ENCODE measurements at regions not wholly inside any gene's neighbourhood (a gene's known extent, or its start where the extent isn't known, plus 50 kb on each side); places are given as distances from the start of the nearest gene placed in this dataset.

GRCh38 chr16:17984810-17985209 is 351.7 kb downstream of the NPIPA8 start (continued):
- TF ChIP-seq AFF4 (CRISPR knock-in tag; IDR thresholded peaks at IDR 0.05; ENCODE audit: borderline replicate concordance) (no peak), TCF7 (CRISPR knock-in tag; IDR thresholded peaks at IDR 0.05; ENCODE audit: low read depth) (no peak)

GRCh38 chr16:17983847-17984639 is 352.5 kb downstream of the NPIPA8 start:
- no peak for DNase-seq (ENCODE audit: low spot score)
- H3K36me3 Mint-ChIP-seq, result peaks cover 6% of the 10 kb centered on the region
- H3K27me3 Mint-ChIP-seq (ENCODE audit: low read depth), result no peaks in the 10 kb centered on the region
- POLR2A ChIA-PET, result no interaction called here
- peaks cover 12% of the 10 kb centered on the region for H3K9me3 Mint-ChIP-seq
- no peak for ATAC-seq
- peaks cover 10% of the 10 kb centered on the region for H3K4me1 Mint-ChIP-seq
- no peak overlapping the region for H3K27ac Mint-ChIP-seq
- CTCF ChIA-PET, result no interaction called here
- no peak overlapping the region for H3K4me3 Mint-ChIP-seq
- TF ChIP-seq USF2 (CRISPR knock-in tag; IDR thresholded peaks at IDR 0.05) (no peak), GABPB1 (CRISPR knock-in tag; IDR thresholded peaks at IDR 0.05) (no peak), FOXJ3 (CRISPR knock-in tag; IDR thresholded peaks at IDR 0.05; ENCODE audit: borderline replicate concordance) (no peak), IRF2 (CRISPR knock-in tag; IDR thresholded peaks at IDR 0.05; ENCODE audit: borderline replicate concordance, low read depth) (no peak), TEAD4 (CRISPR knock-in tag; IDR thresholded peaks at IDR 0.05) (no peak), CBFB (CRISPR knock-in tag; IDR thresholded peaks at IDR 0.05; ENCODE audit: low read depth) (no peak), E2F5 (CRISPR knock-in tag; IDR thresholded peaks at IDR 0.05) (no peak), ZNF396 (CRISPR knock-in tag; IDR thresholded peaks at IDR 0.05; ENCODE audit: borderline replicate concordance) (no peak), TEAD1 (CRISPR knock-in tag; IDR thresholded peaks at IDR 0.05) (no peak), ZNF671 (CRISPR knock-in tag; IDR thresholded peaks at IDR 0.05) (no peak), FOXP1 (CRISPR knock-in tag; IDR thresholded peaks at IDR 0.05; ENCODE audit: borderline replicate concordance) (no peak), KAT7 (CRISPR knock-in tag; IDR thresholded peaks at IDR 0.05; ENCODE audit: borderline replicate concordance) (no peak), MAX (CRISPR knock-in tag; IDR thresholded peaks at IDR 0.05) (no peak), ZSCAN18 (CRISPR knock-in tag; IDR thresholded peaks at IDR 0.05) (no peak), SMAD4 (CRISPR knock-in tag; IDR thresholded peaks at IDR 0.05) (no peak), AFF4 (CRISPR knock-in tag; IDR thresholded peaks at IDR 0.05; ENCODE audit: borderline replicate concordance) (no peak), ZNF317 (CRISPR knock-in tag; IDR thresholded peaks at IDR 0.05; ENCODE audit: borderline replicate concordance, low read depth) (no peak), EMX1 (CRISPR knock-in tag; IDR thresholded peaks at IDR 0.05) (no peak), STAT6 (CRISPR knock-in tag; conservative IDR thresholded peaks at IDR 0.05; ENCODE audit: low read depth) (no peak)

Measured in WTC11 (cell line).